SU-DHL-6 (cell line): ENCODE measurements at regions not wholly inside any gene's neighbourhood (a gene's known extent, or its start where the extent isn't known, plus 50 kb on each side); places are given as distances from the start of the nearest gene placed in this dataset.

Experiments used
- EZH2phosphoT487 ChIP-seq: fragments of 200-600 bp; sonication (generic), shearing (Covaris generic); conservative IDR thresholded peaks from 2 replicates; pipeline ENCODE4 v1.6.1; 2018; ENCODE audit warnings: mild to moderate bottlenecking, antibody characterized with exemption, low read length, moderate library complexity, mixed read lengths
- TF ChIP-seq, protein P1 (sequence below): fragments of 200-600 bp; sonication (generic); IDR thresholded peaks from one replicate; pipeline ENCODE4 v1.5.1; 2017; ENCODE audit warnings: antibody characterized with exemption, mild to moderate bottlenecking, low read length, moderate library complexity; ENCODE audit not compliant: insufficient read depth, poor library complexity, severe bottlenecking

DNA sequence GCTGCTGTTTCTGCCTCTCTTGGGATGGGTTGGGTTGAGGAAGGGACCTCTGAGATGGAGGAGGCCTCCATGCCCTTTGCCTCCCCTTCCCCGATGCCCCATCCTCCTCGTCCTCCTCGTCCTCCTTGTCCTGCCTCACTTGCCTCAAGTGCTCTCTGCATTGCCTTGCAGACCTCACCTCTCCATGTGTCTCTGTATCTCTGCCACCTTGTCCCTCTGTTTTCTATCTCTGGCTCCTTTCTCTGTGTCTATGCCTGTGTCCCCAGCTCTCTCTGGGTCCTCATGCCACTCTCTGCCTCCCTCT, 87.5 kb downstream of the MCFD2 start:
- TF ChIP-seq, protein P1, sequence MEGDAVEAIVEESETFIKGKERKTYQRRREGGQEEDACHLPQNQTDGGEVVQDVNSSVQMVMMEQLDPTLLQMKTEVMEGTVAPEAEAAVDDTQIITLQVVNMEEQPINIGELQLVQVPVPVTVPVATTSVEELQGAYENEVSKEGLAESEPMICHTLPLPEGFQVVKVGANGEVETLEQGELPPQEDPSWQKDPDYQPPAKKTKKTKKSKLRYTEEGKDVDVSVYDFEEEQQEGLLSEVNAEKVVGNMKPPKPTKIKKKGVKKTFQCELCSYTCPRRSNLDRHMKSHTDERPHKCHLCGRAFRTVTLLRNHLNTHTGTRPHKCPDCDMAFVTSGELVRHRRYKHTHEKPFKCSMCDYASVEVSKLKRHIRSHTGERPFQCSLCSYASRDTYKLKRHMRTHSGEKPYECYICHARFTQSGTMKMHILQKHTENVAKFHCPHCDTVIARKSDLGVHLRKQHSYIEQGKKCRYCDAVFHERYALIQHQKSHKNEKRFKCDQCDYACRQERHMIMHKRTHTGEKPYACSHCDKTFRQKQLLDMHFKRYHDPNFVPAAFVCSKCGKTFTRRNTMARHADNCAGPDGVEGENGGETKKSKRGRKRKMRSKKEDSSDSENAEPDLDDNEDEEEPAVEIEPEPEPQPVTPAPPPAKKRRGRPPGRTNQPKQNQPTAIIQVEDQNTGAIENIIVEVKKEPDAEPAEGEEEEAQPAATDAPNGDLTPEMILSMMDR, result no peak
- TF ChIP-seq EZH2phosphoT487, result no peak
